Neuronal stem cell (in vitro differentiated cells): ENCODE measurements at regions not wholly inside any gene's neighbourhood (a gene's known extent, or its start where the extent isn't known, plus 50 kb on each side); places are given as distances from the start of the nearest gene placed in this dataset.

ENCODE experiments used
- DNase-seq: peaks from one replicate; pipeline ENCODE4 v3.0.0-alpha.2; 2013; ENCODE audit warnings: low spot score
- H2AFZ ChIP-seq: one replicate; pipeline ENCODE4 v1.6.1; 2013; ENCODE audit warnings: mild to moderate bottlenecking, low read length, inconsistent platforms
- H2AK5ac ChIP-seq: 2 replicates; pipeline ENCODE4 v1.6.1; 2013; ENCODE audit warnings: low read depth, mild to moderate bottlenecking, inconsistent platforms, low read length, moderate library complexity, mixed read lengths
- H2BK120ac ChIP-seq: 2 replicates; pipeline ENCODE4 v1.6.1; 2013; ENCODE audit warnings: low read depth, mild to moderate bottlenecking, inconsistent platforms, low read length, moderate library complexity, mixed read lengths
- H2BK12ac ChIP-seq: one replicate; pipeline ENCODE4 v1.6.1; 2013; ENCODE audit warnings: low read length, inconsistent platforms
- H2BK15ac ChIP-seq: 2 replicates; pipeline ENCODE4 v1.6.1; 2013; ENCODE audit warnings: mild to moderate bottlenecking, low read length, inconsistent platforms, mixed read lengths
- H2BK5ac ChIP-seq: one replicate; pipeline ENCODE4 v1.6.1; 2013; ENCODE audit warnings: inconsistent platforms, mild to moderate bottlenecking, low read length, moderate library complexity
- H3K14ac ChIP-seq: one replicate; pipeline ENCODE4 v1.6.1; 2013; ENCODE audit warnings: low read length, inconsistent platforms
- H3K18ac ChIP-seq: 2 replicates; pipeline ENCODE4 v1.6.1; 2013; ENCODE audit warnings: low read length, inconsistent platforms
- H3K23ac ChIP-seq: 2 replicates; pipeline ENCODE4 v1.6.1; 2013; ENCODE audit warnings: low read depth, mild to moderate bottlenecking, mixed read lengths, low read length, inconsistent platforms; ENCODE audit not compliant: poor library complexity
- H3K27ac ChIP-seq: replicated peaks from 3 replicates; pipeline ENCODE4 v1.5.1; 2013; ENCODE audit warnings: low read length, inconsistent platforms
- H3K27me3 ChIP-seq, 3 experiments: 2 replicates each; pipeline ENCODE4 v1.6.1; 2013; ENCODE audit warnings: low read length in 3 of 3, mild to moderate bottlenecking in 2 of 3, inconsistent platforms in 1 of 3, low read depth in 1 of 3, mixed read lengths in 1 of 3, moderate library complexity in 1 of 3; ENCODE audit not compliant: control insufficient read depth in 3 of 3, insufficient read depth in 3 of 3
- H3K36me3 ChIP-seq, 2 donors: replicated peaks in 1 of 2; 2 replicates each; pipeline ENCODE4 v1.6.1; 2013; ENCODE audit warnings: low read length in 2 of 2; ENCODE audit not compliant: control insufficient read depth in 2 of 2, insufficient read depth in 2 of 2
- H3K4ac ChIP-seq: 2 replicates; pipeline ENCODE4 v1.6.1; 2013; ENCODE audit warnings: inconsistent platforms, mild to moderate bottlenecking, low read length, moderate library complexity
- H3K4me1 ChIP-seq, 2 donors: 1 replicate in 1 of 2; 2 replicates in 1 of 2; pipeline ENCODE4 v1.6.1; 2013; ENCODE audit warnings: low read length in 2 of 2, low read depth in 1 of 2; ENCODE audit not compliant: control insufficient read depth in 2 of 2, insufficient read depth in 1 of 2
- H3K4me2 ChIP-seq: one replicate; pipeline ENCODE4 v1.6.1; 2013; ENCODE audit warnings: mild to moderate bottlenecking, low read length, inconsistent platforms; ENCODE audit not compliant: insufficient read depth, poor library complexity, severe bottlenecking
- H3K4me3 ChIP-seq, 2 donors: 2 replicates each; pipeline ENCODE4 v1.5.1; 2013; ENCODE audit warnings: low read length in 2 of 2, mild to moderate bottlenecking in 2 of 2, inconsistent platforms in 1 of 2, moderate library complexity in 1 of 2
- H3K79me1 ChIP-seq: one replicate; pipeline ENCODE4 v1.6.1; 2013; ENCODE audit warnings: low read depth, mild to moderate bottlenecking, inconsistent platforms, low read length, moderate library complexity
- H3K9ac ChIP-seq: one replicate; pipeline ENCODE4 v1.6.1; 2013; ENCODE audit warnings: mild to moderate bottlenecking, low read depth, low read length, inconsistent platforms; ENCODE audit not compliant: poor library complexity
- H3K9me3 ChIP-seq, 2 donors: replicated peaks in 1 of 2; 2 replicates each; pipeline versions ENCODE3 to v1.6.1; 2013; ENCODE audit warnings: low read length in 2 of 2, mild to moderate bottlenecking in 2 of 2, inconsistent platforms in 1 of 2, low read depth in 1 of 2, mixed read lengths in 1 of 2, moderate library complexity in 1 of 2; ENCODE audit not compliant: control insufficient read depth in 2 of 2, insufficient read depth in 1 of 2
- H4K8ac ChIP-seq: one replicate; pipeline ENCODE4 v1.6.1; 2013; ENCODE audit warnings: low read depth, mild to moderate bottlenecking, inconsistent platforms, low read length, moderate library complexity
- H4K91ac ChIP-seq: one replicate; pipeline ENCODE4 v1.6.1; 2013; ENCODE audit warnings: low read length, low read depth, mild to moderate bottlenecking, inconsistent platforms; ENCODE audit not compliant: poor library complexity
- WGBS, 2 donors: extraction: QIAGEN DNeasy Blood & Tissue Kit; methylation state at CpG; one replicate each; pipeline ENCODE4 v1.1.7; 2013; ENCODE audit warnings: missing lambda C conversion rate in 2 of 2, mixed read lengths in 1 of 2; ENCODE audit not compliant: insufficient read length in 2 of 2, insufficient replicate concordance in 1 of 2; ENCODE audit errors: extremely low coverage in 2 of 2; 5-methylcytosine and 5-hydroxymethylcytosine counted together

DNA sequence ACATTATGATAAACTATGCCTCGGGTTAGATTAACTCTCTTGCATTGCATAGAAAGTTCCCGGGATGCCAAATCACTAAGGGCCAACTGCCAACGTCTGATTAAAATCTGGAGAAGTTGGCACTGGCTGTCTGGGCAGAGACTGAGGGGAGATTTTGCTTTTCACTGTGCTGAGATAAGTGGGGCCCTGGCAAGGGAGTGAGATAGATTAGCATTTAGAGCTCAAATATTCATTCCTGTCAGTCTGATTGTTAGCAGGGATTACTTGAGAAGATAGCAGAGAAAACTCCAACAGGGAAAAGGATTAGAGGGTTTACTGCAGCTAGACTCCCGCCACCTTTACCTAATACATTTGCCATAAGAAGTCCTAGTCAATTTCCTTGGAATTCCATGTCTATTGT lies 714.1 kb upstream of the CHRM3 start:
- DNase-seq, result no peak
- WGBS, 2 donors, result no CpG with 5 or more reads among the region's 4 CpGs
- no peak overlapping the region for H3K4ac ChIP-seq

DNA sequence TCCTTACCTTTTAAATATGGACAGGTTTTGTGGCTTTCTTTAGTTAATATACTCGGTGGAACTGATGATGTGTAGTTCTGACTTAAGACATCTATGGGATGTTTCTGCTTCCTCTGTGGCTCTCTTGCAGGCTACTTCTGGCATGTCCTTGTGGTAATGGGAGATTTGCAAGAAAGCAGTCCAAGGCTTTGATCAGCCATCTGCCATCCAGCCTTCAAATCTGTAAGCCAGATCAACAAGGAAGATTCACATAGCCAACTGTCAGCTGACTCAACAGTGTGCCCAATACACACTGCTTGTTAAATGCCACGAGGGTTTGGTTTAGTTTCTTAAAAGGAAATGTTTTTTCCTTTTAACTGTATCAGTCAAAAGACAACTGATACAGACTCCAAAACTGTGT lies 722.2 kb upstream of the CHRM3 start:
- H4K8ac ChIP-seq, result no peak overlapping the region
- H3K4me3 ChIP-seq, result no peak overlapping the region
- H2BK120ac ChIP-seq, result no peak overlapping the region
- no peak overlapping the region for H4K91ac ChIP-seq
- no peak overlapping the region for H3K18ac ChIP-seq
- H2BK5ac ChIP-seq, result no peak overlapping the region
- no peaks in the 10 kb centered on the region for H3K4me1 ChIP-seq
- H2BK15ac ChIP-seq, result no peak overlapping the region
- no CpG with 5 or more reads among the region's 2 CpGs for WGBS, 2 donors
- DNase-seq, result no peak
- H3K79me1 ChIP-seq, result no peaks in the 10 kb centered on the region
- no peak overlapping the region for H3K27ac ChIP-seq
- no peak overlapping the region for H3K23ac ChIP-seq
- peak overlapping the region; percentile 8 for H2AFZ ChIP-seq
- H3K27me3 ChIP-seq, result no peaks in the 10 kb centered on the region
- no peak overlapping the region for H3K14ac ChIP-seq
- no peak overlapping the region for H3K4ac ChIP-seq
- no peak overlapping the region for H3K9ac ChIP-seq
- peaks cover 0 to 10% of the 10 kb centered on the region in 2 donors for H3K9me3 ChIP-seq
- H3K36me3 ChIP-seq, result no peaks in the 10 kb centered on the region
- H2BK12ac ChIP-seq, result no peak overlapping the region
- H3K4me2 ChIP-seq, result no peak overlapping the region
- H2AK5ac ChIP-seq, result no peak overlapping the region

More for the DNA sequence above, 714.1 kb upstream of the CHRM3 start:
- Histone ChIP-seq H2BK15ac (no peak overlapping the region), H3K79me1 (no peaks in the 10 kb centered on the region), H4K8ac (no peak overlapping the region), H3K4me3 (no peak overlapping the region), H2BK12ac (no peak overlapping the region), H3K4me1 (no peaks in the 10 kb centered on the region), H3K27me3 (no peaks in the 10 kb centered on the region), H3K4me2 (no peak overlapping the region), H3K27ac (no peak overlapping the region), H3K23ac (no peak overlapping the region), H3K14ac (no peak overlapping the region), H3K9me3 (peaks cover 0 to 6% of the 10 kb centered on the region in 2 donors), H3K9ac (no peak overlapping the region), H2AFZ (no peak overlapping the region), H2BK120ac (no peak overlapping the region), H2AK5ac (no peak overlapping the region), H3K36me3 (no peaks in the 10 kb centered on the region), H4K91ac (no peak overlapping the region), H2BK5ac (no peak overlapping the region), H3K18ac (no peak overlapping the region)

DNA sequence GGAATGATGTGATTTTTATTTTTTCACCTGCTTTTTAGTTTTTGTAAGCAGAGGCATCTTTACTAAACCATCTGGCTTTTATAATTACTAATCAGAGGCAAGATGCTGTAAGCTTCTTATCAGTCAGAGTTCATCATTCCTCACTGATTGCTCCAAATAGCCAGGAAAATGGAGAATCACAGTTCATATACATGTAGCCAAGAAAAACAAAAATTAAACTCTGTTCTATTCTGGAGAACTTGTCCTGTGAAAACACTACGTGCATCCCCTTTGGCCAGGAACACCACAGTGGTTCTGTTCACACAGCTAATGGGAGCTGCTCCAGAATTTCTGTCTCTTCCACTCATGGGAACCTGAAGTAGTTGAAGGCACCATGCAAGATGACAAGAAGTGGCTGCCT lies 725.5 kb upstream of the CHRM3 start:
- Histone ChIP-seq H3K14ac (no peak overlapping the region), H3K4me2 (no peak overlapping the region), H3K9me3 (no peaks in the 10 kb centered on the region), H3K27ac (no peak overlapping the region), H3K27me3 (no peaks in the 10 kb centered on the region), H2AK5ac (no peak overlapping the region), H3K18ac (no peak overlapping the region), H3K4me3 (no peak overlapping the region), H2AFZ (peak overlapping the region; percentile 12), H3K9ac (no peak overlapping the region), H3K36me3 (no peaks in the 10 kb centered on the region), H3K23ac (no peak overlapping the region), H4K8ac (no peak overlapping the region), H2BK12ac (no peak overlapping the region), H2BK120ac (no peak overlapping the region), H4K91ac (no peak overlapping the region), H3K4ac (no peak overlapping the region), H2BK5ac (no peak overlapping the region), H3K79me1 (no peaks in the 10 kb centered on the region), H2BK15ac (no peak overlapping the region), H3K4me1 (no peaks in the 10 kb centered on the region)
- no peak for DNase-seq
- WGBS, 2 donors, result no CpG with 5 or more reads among the region's 1 CpG

DNA sequence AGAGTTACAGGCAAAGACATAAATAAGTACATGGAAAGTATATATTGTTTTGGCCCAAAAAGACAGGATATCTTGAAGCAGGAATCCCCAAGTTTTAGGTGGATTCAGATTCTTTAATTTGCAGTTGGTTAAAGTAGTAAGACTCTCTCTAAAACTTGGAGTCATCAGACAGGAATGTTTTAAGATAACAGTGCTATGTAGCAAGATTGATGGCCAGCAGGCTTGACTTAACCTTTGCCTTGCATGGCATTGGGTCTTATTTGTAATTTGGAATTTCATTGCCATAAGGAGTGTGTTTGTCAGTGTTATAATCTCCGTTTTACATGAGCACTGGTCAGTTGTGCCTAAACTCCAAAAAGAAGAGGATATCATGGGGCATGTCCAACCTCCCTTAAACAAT lies 727.6 kb upstream of the CHRM3 start:
- Histone ChIP-seq H3K18ac (no peak overlapping the region), H2BK120ac (no peak overlapping the region), H2BK12ac (no peak overlapping the region), H3K79me1 (no peaks in the 10 kb centered on the region), H3K14ac (no peak overlapping the region), H4K91ac (no peak overlapping the region), H3K27ac (no peak overlapping the region), H2AFZ (no peak overlapping the region), H3K4ac (no peak overlapping the region), H3K4me3 (no peak overlapping the region), H2BK15ac (no peak overlapping the region), H4K8ac (no peak overlapping the region), H3K9ac (no peak overlapping the region), H2BK5ac (no peak overlapping the region), H3K4me2 (no peak overlapping the region), H3K23ac (no peak overlapping the region), H3K9me3 (no peaks in the 10 kb centered on the region), H2AK5ac (no peak overlapping the region), H3K27me3 (no peaks in the 10 kb centered on the region), H3K36me3 (no peaks in the 10 kb centered on the region), H3K4me1 (no peaks in the 10 kb centered on the region)
- no CpG with 5 or more reads among the region's 1 CpG for whole genome bisulfite sequencing, 2 donors
- no peak for DNase-seq
